ENCODE measurements at regions not wholly inside any gene's neighbourhood (a gene's known extent, or its start where the extent isn't known, plus 50 kb on each side); places are given as distances from the start of the nearest gene placed in this dataset.

GRCh38 chr7:22667562-22668239 is 59.3 kb upstream of the IL6 start:
- no peak overlapping the region for H3K9ac ChIP-seq
- no peak overlapping the region for H3K27ac ChIP-seq
- no peak for TF ChIP-seq CTCF (IDR thresholded peaks at IDR 0.05)
- no peaks in the 10 kb centered on the region for H3K36me3 ChIP-seq (ENCODE audit: control insufficient read depth, insufficient read depth, low read length)
- no peak overlapping the region for H2AFZ ChIP-seq
- H3K4me2 ChIP-seq (ENCODE audit: low read length), result no peak overlapping the region
- no peaks in the 10 kb centered on the region for H3K9me3 ChIP-seq (ENCODE audit: control insufficient read depth, low read length)
- H3K4me1 ChIP-seq, result no peaks in the 10 kb centered on the region
- H3K27me3 ChIP-seq (ENCODE audit: control insufficient read depth, insufficient read depth, low read length), result no peaks in the 10 kb centered on the region
- no peak overlapping the region for H3K4me3 ChIP-seq (ENCODE audit: low read depth, low read length)
- H3K79me2 ChIP-seq, result no peaks in the 10 kb centered on the region

GRCh38 chr7:22667187-22667561 is 59.8 kb upstream of the IL6 start:
- H3K9me3 ChIP-seq (ENCODE audit: control insufficient read depth, low read length), result no peaks in the 10 kb centered on the region
- no peak overlapping the region for H3K9ac ChIP-seq
- TF ChIP-seq CTCF (IDR thresholded peaks at IDR 0.05), result no peak
- H3K4me1 ChIP-seq, result no peaks in the 10 kb centered on the region
- H3K79me2 ChIP-seq, result no peaks in the 10 kb centered on the region
- H3K36me3 ChIP-seq (ENCODE audit: control insufficient read depth, insufficient read depth, low read length), result no peaks in the 10 kb centered on the region
- H2AFZ ChIP-seq, result no peak overlapping the region
- no peak overlapping the region for H3K27ac ChIP-seq
- no peak overlapping the region for H3K4me3 ChIP-seq (ENCODE audit: low read depth, low read length)
- no peak overlapping the region for H3K4me2 ChIP-seq (ENCODE audit: low read length)
- H3K27me3 ChIP-seq (ENCODE audit: control insufficient read depth, insufficient read depth, low read length), result no peaks in the 10 kb centered on the region

- no peak overlapping the region for H3K27ac ChIP-seq
- no peaks in the 10 kb centered on the region for H3K9me3 ChIP-seq (ENCODE audit: control insufficient read depth, low read length)
- no peak overlapping the region for H3K9ac ChIP-seq
- TF ChIP-seq CTCF (IDR thresholded peaks at IDR 0.05), result no peak
- no peaks in the 10 kb centered on the region for H3K27me3 ChIP-seq (ENCODE audit: control insufficient read depth, insufficient read depth, low read length)
- no peak overlapping the region for H3K4me3 ChIP-seq (ENCODE audit: low read depth, low read length)
- H3K4me1 ChIP-seq, result no peaks in the 10 kb centered on the region
- H3K79me2 ChIP-seq, result no peaks in the 10 kb centered on the region
- no peak overlapping the region for H3K4me2 ChIP-seq (ENCODE audit: low read length)
- no peaks in the 10 kb centered on the region for H3K36me3 ChIP-seq (ENCODE audit: control insufficient read depth, insufficient read depth, low read length)
- no peak overlapping the region for H2AFZ ChIP-seq
Measured at GRCh38 chr7:22666732-22667131, 60.3 kb upstream of the IL6 start.

GRCh38 chr7:22665923-22666322 is 61.1 kb upstream of the IL6 start:
- no peaks in the 10 kb centered on the region for H3K79me2 ChIP-seq
- H3K4me2 ChIP-seq (ENCODE audit: low read length), result no peak overlapping the region
- TF ChIP-seq CTCF (IDR thresholded peaks at IDR 0.05), result no peak
- H3K4me3 ChIP-seq (ENCODE audit: low read depth, low read length), result no peak overlapping the region
- no peaks in the 10 kb centered on the region for H3K36me3 ChIP-seq (ENCODE audit: control insufficient read depth, insufficient read depth, low read length)
- no peaks in the 10 kb centered on the region for H3K27me3 ChIP-seq (ENCODE audit: control insufficient read depth, insufficient read depth, low read length)
- H3K9ac ChIP-seq, result no peak overlapping the region
- no peak overlapping the region for H2AFZ ChIP-seq
- H3K9me3 ChIP-seq (ENCODE audit: control insufficient read depth, low read length), result no peaks in the 10 kb centered on the region
- no peaks in the 10 kb centered on the region for H3K4me1 ChIP-seq
- H3K27ac ChIP-seq, result no peak overlapping the region
